NB4 (cell line): ENCODE measurements at regions not wholly inside any gene's neighbourhood (a gene's known extent, or its start where the extent isn't known, plus 50 kb on each side); places are given as distances from the start of the nearest gene placed in this dataset.
A peak's percentile ranks its signal among the peaks of the same experiment; 100 is the strongest.
"Not testable (repeated sequence)": the region's sequence is repeated elsewhere in the genome, so short reads cannot be mapped to it uniquely, and the experiment has no call there.

ENCODE experiments used
- DNase-seq: peaks from one replicate; pipeline ENCODE4 v3.0.0; 2010; ENCODE audit warnings: low read depth
- H3K4me3 ChIP-seq: one replicate; pipeline ENCODE4 v1.5.1; 2011; ENCODE audit warnings: mild to moderate bottlenecking, low read depth, low read length, moderate library complexity
- MYC ChIP-seq: IDR thresholded peaks from 2 replicates; pipeline ENCODE4 v1.6.1; 2011; ENCODE audit warnings: low read depth, low read length
- POLR2A ChIP-seq: IDR thresholded peaks from 2 replicates; pipeline ENCODE4 v1.6.1; 2011; ENCODE audit warnings: mild to moderate bottlenecking; ENCODE audit not compliant: insufficient read length; ENCODE audit errors: extremely low read depth
- TF ChIP-seq, protein P1 (sequence below): IDR thresholded peaks from 2 replicates; pipeline ENCODE4 v1.6.1; 2011; ENCODE audit warnings: low read depth, low read length
- TF ChIP-seq, protein P2 (sequence below): IDR thresholded peaks from one replicate; pipeline ENCODE4 v1.5.1; 2012; ENCODE audit warnings: low read depth, low read length

DNA sequence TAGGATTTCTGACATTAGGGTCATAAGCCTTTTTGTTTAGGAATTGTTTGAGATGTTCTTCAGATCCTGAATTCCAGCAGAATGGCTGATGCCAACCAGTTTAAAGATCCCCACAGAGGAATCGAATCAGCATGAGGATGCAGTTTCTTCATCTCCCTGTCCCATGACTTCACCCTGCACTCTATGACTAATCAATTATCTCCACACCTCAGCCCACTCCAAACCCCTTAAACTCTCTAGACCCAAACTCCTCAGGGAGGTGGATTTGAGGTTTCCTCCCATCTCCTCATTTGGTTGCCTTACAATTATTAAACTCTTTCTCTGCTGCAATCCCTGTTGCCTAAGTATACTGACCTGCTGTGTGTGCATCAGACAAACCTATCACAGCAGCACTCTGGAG, 86.5 kb upstream of the CRY1 start:
- peak; percentile 57 for DNase-seq
- TF ChIP-seq MYC (no peak), POLR2A (no peak)
- TF ChIP-seq, protein P1, sequence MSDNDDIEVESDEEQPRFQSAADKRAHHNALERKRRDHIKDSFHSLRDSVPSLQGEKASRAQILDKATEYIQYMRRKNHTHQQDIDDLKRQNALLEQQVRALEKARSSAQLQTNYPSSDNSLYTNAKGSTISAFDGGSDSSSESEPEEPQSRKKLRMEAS = no peak
- H3K4me3 ChIP-seq = no peak overlapping the region

DNA sequence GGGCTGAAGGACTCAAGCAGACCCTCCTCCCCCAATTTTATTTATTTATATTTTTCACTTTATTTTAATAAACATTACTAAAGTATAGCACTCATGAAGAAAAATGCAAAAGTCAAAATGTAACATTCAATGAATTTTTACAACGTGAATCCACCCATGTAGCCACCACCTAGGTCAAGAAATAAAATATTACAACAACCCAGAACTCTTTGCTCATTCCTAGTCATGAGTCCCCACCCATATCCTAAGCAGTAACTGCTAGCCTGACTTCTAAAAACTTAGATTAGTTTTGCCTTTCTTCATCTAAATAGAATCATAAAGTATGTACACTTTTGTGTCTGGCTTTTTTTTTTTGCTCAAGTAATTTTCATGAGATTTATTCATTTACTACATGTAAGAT, 86.9 kb upstream of the CRY1 start:
- TF ChIP-seq MYC = no peak
- no peak for TF ChIP-seq POLR2A
- TF ChIP-seq, protein P1 = no peak
- TF ChIP-seq, protein P2, sequence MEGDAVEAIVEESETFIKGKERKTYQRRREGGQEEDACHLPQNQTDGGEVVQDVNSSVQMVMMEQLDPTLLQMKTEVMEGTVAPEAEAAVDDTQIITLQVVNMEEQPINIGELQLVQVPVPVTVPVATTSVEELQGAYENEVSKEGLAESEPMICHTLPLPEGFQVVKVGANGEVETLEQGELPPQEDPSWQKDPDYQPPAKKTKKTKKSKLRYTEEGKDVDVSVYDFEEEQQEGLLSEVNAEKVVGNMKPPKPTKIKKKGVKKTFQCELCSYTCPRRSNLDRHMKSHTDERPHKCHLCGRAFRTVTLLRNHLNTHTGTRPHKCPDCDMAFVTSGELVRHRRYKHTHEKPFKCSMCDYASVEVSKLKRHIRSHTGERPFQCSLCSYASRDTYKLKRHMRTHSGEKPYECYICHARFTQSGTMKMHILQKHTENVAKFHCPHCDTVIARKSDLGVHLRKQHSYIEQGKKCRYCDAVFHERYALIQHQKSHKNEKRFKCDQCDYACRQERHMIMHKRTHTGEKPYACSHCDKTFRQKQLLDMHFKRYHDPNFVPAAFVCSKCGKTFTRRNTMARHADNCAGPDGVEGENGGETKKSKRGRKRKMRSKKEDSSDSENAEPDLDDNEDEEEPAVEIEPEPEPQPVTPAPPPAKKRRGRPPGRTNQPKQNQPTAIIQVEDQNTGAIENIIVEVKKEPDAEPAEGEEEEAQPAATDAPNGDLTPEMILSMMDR = no peak
- no peak for DNase-seq
- H3K4me3 ChIP-seq = no peak overlapping the region

DNA sequence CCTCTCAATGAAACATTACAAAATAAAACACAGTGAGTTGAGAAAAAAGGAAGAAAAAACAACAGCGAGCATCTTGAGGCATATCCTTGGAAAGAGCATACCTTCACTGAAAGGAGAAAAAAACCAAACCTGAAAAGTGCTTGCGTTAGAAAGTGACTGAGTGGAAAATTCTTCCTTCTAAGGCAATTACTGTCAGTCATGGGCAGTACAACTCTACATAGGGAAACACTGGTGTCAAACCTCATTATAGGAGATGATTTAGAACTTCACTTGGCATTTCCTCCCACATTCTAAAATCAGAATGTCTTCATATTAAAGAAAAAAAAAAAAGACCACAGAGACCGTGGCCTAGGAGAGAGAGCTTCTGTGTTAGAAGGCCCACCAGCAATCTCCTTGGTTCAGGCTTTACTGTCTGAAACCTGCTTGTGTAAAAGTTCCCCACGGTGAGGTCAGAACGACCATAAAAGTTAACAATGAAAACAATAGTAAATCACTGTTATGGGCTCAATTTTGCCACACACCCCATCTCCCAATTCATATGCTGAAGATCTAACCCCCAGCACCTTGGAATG, 91.1 kb upstream of the CRY1 start:
- no peak overlapping the region for H3K4me3 ChIP-seq
- DNase-seq = no peak
- TF ChIP-seq, protein P1 = no peak
- TF ChIP-seq, protein P2 = no peak
- TF ChIP-seq POLR2A (no peak), MYC (no peak)

DNA sequence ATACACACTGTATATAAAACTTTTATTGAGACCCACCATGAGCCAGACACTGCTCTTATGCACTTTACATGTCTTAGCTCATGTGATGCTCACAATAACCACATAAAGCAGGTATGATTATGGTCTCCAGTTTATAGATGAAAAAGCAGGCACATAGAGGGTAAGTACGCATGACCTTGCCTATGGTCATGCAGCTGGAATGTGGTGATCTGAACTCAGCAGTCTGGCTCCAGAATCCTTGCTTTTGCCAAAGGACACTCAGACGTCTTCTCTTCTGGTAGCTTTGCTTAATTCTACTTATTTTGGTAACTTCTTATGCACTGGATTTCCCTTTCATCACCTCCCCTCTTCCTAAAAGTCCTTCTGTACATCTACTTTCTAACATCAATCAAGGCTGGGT, 103.3 kb upstream of the CRY1 start:
- no peak for DNase-seq
- no peak for TF ChIP-seq POLR2A
- TF ChIP-seq MYC = no peak
- TF ChIP-seq, protein P2 = no peak
- TF ChIP-seq, protein P1 = no peak
- H3K4me3 ChIP-seq = no peak overlapping the region

DNA sequence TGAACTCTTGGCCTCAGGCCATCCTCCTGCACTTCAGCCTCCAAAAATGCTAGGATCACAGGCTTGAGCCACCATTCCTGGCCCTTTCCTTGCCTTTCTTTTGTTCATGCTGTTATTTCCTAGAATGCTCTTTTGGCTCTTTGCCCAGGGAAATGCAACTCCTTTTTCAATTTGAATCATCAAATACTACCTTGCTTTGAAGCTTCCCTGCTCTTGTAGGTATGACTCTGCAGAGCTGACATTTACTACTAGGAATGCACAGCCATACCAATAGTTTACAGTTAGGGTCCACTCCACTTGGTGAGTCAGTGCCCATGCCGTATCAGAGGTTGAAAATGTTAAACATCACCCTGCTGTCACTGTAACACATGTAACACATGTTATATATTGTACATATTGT, 107.0 kb upstream of the CRY1 start:
- no peak for DNase-seq
- H3K4me3 ChIP-seq = no peak overlapping the region
- TF ChIP-seq, protein P2 = no peak
- TF ChIP-seq MYC (no peak), POLR2A (no peak)
- TF ChIP-seq, protein P1 = no peak

DNA sequence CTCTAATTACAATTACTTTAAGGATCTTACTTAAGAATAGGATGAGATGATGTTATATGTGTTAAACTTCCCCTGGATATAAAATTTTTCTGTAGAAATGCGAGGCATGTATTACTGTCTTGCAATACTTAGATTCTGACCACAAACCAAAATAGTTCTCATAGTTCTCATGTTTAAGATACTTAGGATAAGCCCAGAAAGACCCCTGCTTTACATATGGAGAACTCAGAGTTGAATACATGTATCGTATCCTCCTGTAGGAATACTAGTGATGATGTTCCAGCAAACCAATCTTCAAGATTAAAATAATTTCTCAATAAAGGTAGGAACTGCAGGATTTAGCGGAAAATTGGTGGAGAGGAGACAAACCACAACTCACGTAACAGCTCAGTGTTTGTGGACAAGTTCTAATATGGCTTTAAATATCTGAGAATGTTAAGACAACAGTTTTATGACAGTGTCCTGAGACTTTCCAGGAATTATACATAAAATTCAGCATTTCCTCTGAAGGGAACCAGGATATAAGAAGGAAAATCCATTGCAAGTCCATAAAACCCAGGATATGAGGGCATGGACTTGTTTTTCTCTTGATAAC, 114.7 kb upstream of the CRY1 start:
- DNase-seq = no peak
- no peak overlapping the region for H3K4me3 ChIP-seq
- TF ChIP-seq, protein P2 = no peak
- TF ChIP-seq POLR2A (no peak), MYC (no peak)
- TF ChIP-seq, protein P1 = no peak

DNA sequence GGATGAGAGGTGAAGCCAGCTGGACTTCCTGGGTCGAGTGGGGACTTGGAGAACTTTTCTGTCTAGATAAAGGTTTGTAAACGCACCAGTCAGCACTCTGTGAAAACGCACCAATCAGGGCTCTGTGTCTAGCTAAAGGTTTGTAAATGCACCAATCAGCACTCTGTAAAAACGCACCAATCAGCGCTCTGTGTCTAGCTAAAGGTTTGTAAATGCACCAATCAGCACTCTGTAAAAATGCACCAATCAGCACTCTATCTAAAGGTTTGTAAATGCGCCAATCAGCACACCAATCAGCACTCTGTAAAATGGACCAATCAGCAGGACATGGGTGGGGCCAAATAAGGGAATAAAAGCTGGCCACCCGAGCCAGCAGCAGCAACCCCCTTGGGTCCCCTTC, 116.4 kb upstream of the CRY1 start:
- H3K4me3 ChIP-seq, DNase-seq: not testable (repeated sequence)

DNA sequence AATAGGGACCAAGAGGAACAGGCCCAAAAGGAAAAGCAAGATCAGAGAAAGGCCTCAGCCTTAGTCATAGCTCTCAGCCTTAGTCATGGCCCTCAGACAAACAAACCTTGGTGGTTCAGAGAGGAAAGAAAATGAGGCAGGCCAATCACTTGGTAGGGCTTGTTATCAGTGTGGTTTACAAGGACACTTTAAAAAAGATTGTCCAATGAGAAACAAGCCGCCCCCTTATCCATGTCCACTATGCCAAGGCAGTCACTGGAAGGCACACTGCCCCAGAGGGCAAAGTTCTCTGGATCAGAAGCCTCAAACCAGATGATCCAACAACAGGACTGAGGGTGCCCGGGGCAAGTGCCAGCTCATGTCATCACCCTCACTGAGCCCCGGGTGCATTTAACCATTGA, 121.0 kb upstream of the CRY1 start:
- not testable (repeated sequence) for DNase-seq

DNA sequence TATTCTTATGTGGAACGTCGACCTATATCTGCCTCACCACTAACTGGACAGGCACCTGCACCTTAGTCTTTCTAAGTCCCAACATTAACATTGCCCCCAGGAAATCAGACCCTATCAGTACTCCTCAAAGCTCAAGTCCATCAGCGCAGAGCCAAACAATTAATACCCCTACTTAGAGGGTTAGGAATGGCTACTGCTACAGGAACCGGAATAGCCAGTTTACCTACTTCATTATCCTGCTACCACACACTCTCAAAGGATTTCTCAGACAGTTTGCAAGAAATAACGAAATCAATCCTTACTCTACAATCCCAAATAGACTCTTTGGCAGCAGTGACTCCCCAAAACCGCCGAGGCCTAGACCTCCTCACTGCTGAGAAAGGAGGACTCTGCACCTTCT, 123.1 kb upstream of the CRY1 start:
- DNase-seq, H3K4me3 ChIP-seq: not testable (repeated sequence)

More for the DNA sequence above, 121.0 kb upstream of the CRY1 start:
- not testable (repeated sequence) for H3K4me3 ChIP-seq
